HCT116 (cell line): ENCODE measurements at regions not wholly inside any gene's neighbourhood (a gene's known extent, or its start where the extent isn't known, plus 50 kb on each side); places are given as distances from the start of the nearest gene placed in this dataset.
"Not testable (repeated sequence)": the region's sequence is repeated elsewhere in the genome, so short reads cannot be mapped to it uniquely, and the experiment has no call there.

Source experiments
- SP1 ChIP-seq: IDR thresholded peaks from 2 replicates; pipeline ENCODE4 v1.6.1; 2012; ENCODE audit warnings: low read depth
- TF ChIP-seq, protein P1 (sequence below): IDR thresholded peaks from 2 replicates; pipeline ENCODE4 v1.6.1; 2012; ENCODE audit warnings: low read depth

DNA sequence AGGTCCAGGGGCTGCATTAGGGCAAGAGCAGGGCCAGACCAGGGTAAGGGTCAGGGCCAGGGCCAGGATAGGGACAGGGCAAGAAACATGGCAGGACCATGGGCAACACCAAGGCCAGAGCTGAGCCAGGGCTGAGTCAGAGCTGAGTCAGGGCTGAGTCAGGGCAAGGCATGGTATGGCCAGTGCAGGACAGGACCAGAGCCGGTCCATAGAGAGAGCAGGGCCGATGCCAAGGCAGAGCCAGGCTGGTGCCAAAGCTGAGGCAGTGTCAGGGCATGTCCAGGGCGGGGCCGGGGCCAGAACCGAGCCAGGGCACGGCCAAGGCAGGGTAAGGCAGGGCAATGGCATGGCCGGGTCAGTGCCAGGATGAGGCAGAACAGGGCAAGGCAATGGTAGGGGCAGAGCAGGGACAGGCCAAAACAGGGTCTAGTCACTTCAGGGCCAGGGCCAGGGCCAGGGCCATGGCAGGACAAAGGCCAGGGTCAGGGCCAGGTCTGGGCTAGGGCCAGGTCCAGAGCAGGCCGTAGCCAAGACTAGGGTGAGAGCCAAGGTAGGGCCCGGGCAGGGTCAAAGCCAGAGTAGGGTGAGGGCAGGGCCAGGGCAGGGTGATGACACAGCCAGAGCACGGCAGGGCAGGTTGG lies 152.8 kb downstream of the LIPI start:
- not testable (repeated sequence) for TF ChIP-seq SP1
- TF ChIP-seq, protein P1, sequence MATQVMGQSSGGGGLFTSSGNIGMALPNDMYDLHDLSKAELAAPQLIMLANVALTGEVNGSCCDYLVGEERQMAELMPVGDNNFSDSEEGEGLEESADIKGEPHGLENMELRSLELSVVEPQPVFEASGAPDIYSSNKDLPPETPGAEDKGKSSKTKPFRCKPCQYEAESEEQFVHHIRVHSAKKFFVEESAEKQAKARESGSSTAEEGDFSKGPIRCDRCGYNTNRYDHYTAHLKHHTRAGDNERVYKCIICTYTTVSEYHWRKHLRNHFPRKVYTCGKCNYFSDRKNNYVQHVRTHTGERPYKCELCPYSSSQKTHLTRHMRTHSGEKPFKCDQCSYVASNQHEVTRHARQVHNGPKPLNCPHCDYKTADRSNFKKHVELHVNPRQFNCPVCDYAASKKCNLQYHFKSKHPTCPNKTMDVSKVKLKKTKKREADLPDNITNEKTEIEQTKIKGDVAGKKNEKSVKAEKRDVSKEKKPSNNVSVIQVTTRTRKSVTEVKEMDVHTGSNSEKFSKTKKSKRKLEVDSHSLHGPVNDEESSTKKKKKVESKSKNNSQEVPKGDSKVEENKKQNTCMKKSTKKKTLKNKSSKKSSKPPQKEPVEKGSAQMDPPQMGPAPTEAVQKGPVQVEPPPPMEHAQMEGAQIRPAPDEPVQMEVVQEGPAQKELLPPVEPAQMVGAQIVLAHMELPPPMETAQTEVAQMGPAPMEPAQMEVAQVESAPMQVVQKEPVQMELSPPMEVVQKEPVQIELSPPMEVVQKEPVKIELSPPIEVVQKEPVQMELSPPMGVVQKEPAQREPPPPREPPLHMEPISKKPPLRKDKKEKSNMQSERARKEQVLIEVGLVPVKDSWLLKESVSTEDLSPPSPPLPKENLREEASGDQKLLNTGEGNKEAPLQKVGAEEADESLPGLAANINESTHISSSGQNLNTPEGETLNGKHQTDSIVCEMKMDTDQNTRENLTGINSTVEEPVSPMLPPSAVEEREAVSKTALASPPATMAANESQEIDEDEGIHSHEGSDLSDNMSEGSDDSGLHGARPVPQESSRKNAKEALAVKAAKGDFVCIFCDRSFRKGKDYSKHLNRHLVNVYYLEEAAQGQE, result not testable (repeated sequence)
